ENCODE measurements at regions not wholly inside any gene's neighbourhood (a gene's known extent, or its start where the extent isn't known, plus 50 kb on each side); places are given as distances from the start of the nearest gene placed in this dataset.

DNA sequence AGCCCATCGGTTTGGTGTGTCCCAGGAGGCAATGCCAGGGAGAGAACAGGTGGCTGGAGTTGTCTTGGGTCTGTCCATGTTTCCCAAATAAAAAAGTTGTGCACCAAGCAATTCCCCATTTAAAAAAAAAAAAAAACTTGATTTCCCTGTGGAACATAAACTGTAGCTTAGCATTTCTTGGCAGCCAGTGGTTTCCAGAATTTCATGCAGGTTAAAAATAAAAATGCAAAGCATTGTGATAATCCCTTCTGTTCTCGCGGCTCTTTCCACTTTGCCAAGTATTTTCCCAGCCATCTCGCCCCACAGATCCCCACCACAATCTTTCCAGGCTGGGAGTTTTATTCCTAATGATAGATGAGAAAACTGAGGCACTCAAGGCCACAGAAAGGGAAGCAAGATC, 51.4 kb upstream of the MSX1 start:
- DNase-seq (ENCODE audit: low read depth), result no peak
- no peak overlapping the region for H3K4me3 ChIP-seq (ENCODE audit: control insufficient read depth, low read depth, low read length)
- TF ChIP-seq, protein P1, sequence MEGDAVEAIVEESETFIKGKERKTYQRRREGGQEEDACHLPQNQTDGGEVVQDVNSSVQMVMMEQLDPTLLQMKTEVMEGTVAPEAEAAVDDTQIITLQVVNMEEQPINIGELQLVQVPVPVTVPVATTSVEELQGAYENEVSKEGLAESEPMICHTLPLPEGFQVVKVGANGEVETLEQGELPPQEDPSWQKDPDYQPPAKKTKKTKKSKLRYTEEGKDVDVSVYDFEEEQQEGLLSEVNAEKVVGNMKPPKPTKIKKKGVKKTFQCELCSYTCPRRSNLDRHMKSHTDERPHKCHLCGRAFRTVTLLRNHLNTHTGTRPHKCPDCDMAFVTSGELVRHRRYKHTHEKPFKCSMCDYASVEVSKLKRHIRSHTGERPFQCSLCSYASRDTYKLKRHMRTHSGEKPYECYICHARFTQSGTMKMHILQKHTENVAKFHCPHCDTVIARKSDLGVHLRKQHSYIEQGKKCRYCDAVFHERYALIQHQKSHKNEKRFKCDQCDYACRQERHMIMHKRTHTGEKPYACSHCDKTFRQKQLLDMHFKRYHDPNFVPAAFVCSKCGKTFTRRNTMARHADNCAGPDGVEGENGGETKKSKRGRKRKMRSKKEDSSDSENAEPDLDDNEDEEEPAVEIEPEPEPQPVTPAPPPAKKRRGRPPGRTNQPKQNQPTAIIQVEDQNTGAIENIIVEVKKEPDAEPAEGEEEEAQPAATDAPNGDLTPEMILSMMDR (conservative IDR thresholded peaks at IDR 0.05; ENCODE audit: control insufficient read depth, insufficient read depth, low read depth, low read length), result no peak

DNA sequence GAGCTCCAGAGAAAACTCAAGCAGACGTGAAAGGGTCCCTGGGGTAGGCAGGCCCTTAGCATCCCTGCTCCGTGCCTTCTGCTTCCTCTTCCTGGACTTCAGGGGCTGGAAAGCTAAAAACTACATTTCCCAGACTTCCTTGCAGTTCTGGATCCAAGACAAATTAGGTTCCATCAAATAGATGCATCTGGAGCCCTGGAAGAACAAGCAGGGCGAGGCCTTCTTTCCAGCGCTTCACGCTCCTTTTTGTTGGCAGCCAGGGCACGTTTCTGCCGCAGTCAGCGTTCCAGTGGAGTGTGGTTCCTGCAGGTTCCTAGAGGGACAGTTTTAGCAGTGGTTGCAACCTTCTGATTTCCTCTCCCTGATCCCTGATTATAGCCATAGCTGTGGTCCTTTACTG, 53.6 kb upstream of the MSX1 start:
- TF ChIP-seq, protein P1 (conservative IDR thresholded peaks at IDR 0.05; ENCODE audit: control insufficient read depth, insufficient read depth, low read depth, low read length), result no peak
- DNase-seq (ENCODE audit: low read depth), result no peak
- no peak overlapping the region for H3K4me3 ChIP-seq (ENCODE audit: control insufficient read depth, low read depth, low read length)

DNA sequence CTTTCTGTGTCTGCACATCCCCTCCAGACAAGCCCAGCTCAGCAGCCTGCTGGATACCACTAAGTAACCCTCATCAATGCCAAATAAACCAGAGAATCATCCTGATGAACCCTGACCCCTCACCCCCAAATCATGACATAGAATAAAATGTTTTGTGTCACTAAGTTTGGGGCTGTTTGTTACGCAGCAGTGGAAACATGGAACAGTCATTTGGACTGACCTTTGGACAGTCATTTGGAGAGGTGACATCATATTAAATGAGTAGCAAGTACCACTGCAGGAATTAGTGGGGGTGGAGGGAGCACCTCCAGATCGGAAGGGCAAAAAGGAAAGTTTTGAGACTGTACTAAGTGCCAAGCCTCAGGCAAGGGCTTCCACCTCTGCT, 55.6 kb upstream of the MSX1 start:
- TF ChIP-seq, protein P1 (conservative IDR thresholded peaks at IDR 0.05; ENCODE audit: control insufficient read depth, insufficient read depth, low read depth, low read length), result no peak
- H3K4me3 ChIP-seq (ENCODE audit: control insufficient read depth, low read depth, low read length), result no peak overlapping the region
- no peak for DNase-seq (ENCODE audit: low read depth)

DNA sequence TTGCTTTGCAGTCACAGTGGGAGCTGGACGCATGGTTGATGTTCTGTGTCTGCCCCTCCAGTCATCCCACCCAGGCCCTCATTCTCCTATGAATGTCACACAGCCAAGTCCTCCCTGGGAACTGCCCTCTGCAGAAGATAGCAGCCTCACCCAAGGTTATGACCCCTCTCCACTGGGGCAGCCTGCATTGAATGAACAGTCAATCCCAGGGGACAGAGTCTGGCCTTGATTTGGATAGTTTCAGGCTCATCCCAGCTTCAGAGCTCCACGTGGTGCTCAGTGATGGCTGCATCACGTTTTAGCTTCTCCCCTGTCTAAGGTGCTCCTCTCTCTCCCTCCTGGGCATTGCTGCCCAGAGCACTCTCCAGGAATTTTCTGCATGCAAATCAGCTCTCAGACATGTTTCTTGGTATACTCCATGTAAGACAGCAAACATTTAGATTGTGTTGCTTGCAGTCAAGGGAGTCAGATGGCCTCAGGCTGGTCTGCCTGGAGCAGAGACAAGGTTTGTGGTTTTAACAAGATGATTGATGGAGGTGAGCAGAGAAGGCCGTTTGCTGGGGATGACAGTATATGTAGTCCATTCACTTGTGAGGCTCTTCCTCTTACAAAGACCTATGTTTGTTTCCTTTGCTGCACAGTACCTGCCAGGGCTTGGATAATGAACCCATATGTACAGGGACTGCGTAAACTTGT, 56.1 kb upstream of the MSX1 start:
- TF ChIP-seq, protein P1 (conservative IDR thresholded peaks at IDR 0.05; ENCODE audit: control insufficient read depth, insufficient read depth, low read depth, low read length), result no peak
- DNase-seq (ENCODE audit: low read depth), result no peak

DNA sequence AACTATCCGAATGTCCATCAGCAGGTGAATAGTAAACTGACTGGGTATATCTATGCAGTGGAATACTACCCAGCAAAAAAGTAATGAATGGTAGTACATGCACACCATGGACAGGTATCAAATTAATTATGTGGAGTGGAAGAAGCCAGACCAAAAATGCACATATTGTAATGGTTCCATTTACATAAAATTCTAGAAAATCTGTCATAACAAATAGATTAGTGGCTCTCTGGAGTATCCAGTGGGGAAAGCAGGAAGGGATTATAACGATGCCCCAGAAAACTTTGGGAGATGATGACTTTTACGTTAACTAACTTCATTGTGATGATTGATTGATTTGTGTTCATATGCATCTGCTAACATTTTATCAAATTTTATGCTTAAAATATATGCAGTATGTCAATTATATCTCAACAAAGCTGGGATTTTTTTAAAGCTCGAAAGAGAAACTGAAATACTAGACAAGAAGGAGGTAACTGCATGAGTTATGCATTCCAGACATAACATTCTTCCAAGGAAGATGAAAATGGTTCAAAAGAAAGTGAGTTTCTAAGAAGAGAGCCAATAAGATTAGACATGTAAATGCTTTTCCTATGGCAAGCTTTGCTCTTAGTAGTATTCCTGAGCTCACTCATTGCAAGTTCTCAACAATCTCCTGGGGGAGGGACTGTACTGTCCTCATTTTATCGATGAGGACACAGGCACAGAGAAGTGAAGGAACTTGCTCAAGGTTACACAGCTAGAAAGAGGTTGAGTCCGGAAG, 58.6 kb upstream of the MSX1 start:
- H3K4me3 ChIP-seq (ENCODE audit: control insufficient read depth, low read depth, low read length), result no peak overlapping the region
- TF ChIP-seq, protein P1 (conservative IDR thresholded peaks at IDR 0.05; ENCODE audit: control insufficient read depth, insufficient read depth, low read depth, low read length), result no peak
- no peak for DNase-seq (ENCODE audit: low read depth)

More for the DNA sequence above, 56.1 kb upstream of the MSX1 start:
- no peak overlapping the region for H3K4me3 ChIP-seq (ENCODE audit: control insufficient read depth, low read depth, low read length)

DNA sequence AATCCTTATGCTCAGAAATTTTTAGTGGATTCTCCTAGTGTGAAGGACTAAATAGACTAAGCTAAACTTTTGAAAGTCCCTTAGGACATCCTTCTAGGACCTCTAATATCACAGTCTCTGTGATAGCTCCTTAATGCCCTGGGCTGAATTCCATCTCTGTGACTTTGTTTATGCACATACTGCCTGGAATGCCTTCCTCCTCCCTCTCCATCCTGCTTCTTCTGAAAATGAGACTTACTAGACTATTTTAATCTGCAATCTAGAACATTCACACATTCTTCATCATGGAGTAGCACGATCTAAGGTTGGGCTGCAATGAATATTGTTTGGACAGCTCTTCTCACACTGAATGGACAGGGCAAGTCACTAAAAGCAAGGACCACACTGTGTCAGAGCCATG, 65.0 kb upstream of the MSX1 start:
- no peak overlapping the region for H3K4me3 ChIP-seq (ENCODE audit: control insufficient read depth, low read depth, low read length)
- TF ChIP-seq, protein P1 (conservative IDR thresholded peaks at IDR 0.05; ENCODE audit: control insufficient read depth, insufficient read depth, low read depth, low read length), result no peak
- DNase-seq (ENCODE audit: low read depth), result no peak

All from fibroblast of mammary gland (primary cell).